GM18861 (cell line): ENCODE measurements at regions not wholly inside any gene's neighbourhood (a gene's known extent, or its start where the extent isn't known, plus 50 kb on each side); places are given as distances from the start of the nearest gene placed in this dataset.
"Not testable (repeated sequence)": the region's sequence is repeated elsewhere in the genome, so short reads cannot be mapped to it uniquely, and the experiment has no call there.

Experiments used
- ATAC-seq: cut with Tn5 transposase; IDR thresholded peaks from one replicate; pipeline ENCODE4 v1.9.1; 2021; ENCODE audit not compliant: unreplicated experiment

DNA sequence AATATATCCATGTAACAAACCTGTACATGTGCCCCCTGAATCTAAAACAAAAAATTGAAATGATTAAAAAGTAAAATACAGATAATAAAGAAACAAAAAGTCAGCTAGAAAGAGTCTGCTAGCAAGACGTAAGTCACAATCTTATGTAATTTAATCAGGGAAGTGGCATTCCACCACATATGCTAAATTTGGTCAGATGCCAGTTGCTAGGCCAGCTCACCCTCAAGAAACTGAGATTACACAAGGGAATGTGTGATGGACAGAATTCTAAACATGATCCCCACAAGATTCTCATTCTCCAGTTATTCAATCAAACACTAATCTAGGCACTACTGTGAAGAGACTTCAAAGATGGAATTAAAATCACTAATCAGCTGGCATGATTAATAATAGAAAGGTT lies 689.3 kb downstream of the CENPC start:
- no peak for ATAC-seq

DNA sequence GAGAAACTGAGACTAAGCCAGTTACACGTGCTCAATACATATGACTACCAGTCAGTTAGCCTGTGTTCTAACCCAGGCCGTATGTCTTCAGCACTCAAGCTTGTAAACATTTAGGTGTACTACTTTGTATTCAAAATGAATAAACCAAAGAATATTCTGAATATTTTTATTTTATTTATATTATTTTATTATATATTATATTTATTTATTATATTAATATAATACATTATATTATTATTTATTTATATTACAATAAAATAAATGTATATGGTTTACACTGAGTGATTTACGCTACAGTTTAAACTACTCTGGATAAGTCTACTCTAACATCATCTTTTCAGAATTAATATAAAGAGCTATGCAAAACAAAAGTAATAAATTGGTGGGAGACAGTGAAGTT lies 691.5 kb downstream of the CENPC start:
- ATAC-seq, result no peak

DNA sequence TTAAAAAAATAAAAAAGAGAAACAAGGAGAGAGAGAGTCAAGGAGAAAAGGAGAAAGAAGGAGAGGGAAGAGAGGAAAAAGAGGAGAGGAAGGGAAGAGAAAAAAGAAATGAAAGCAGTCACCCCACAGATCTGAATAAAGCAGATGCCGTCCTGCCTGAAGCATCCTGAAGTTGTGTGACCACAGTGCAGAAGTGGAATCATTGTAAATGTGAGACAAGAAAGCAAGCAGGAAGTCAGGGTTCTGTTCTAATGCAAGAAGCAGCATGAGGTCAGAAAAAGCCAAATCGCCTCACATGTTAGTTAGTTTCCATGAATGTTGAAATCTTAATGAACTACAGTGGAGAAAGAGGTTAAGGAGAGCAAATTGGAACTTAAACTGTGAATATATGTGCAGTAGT lies 692.5 kb downstream of the CENPC start:
- ATAC-seq, result no peak

DNA sequence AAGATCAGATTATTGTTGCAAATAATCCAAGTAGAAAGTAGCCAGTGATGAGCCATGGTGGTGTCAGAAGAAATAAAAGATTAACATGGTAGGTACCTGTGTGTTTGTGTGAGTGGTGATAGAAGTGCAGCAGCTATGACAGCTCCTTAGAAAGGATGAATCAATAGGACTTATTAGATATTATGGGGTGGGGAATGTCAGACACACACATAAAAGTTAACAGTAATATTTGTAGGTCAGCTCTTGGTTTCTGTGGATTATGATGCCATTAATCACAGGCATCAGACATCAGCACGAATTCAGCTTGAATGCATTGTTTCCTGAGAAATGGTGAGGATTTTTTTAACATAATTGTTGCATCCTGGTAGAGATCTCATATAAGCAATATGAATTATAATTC lies 695.7 kb downstream of the CENPC start:
- ATAC-seq, result no peak

DNA sequence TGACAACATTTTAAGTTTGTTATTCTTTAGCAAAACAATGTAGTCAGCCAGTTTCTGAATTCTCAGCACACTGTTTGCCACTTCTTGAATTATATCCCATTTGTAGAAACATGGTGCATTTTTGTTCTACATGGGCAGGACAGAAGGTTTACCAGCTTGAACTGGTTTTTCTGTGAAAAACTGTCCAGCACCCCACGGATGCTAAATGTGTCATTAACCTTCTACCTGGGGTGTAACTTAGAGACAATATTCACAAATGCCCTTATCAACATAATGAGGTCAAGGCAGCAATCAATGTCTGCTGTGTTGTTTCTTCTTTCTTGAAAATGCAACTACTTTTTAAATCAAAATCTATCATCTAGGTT lies 702.6 kb downstream of the CENPC start:
- ATAC-seq, result no peak

DNA sequence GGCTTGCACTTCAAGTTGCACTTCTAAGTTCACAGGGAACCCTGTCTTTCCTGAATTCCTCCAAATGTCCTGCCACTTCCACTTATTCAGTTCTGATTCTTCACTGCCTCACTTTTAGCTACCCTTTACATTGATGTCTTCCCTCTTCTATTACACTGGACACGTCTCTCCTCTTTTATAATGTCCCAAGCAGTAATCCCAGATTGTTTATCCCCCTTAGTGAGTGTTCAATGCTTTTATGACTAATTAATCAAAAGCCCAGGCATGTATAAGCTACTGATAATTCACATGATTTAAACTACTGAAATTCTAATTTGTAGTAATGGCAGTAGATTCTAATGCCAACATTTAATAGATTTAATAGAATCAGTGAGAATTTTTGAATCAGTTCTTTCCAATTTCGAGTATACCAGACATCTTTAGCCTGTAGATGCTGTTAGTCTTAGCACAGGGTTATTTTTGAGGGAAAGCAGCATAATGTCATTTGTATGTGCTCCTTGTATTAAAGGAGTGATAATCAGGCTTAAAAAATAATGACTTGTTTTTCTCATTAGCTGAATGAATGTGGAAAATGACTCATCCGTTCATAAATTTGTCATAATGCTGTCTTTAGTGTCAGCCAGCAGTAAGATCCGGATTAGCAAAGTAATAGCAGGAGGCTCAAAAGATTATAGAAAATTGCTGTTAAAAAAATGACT lies 703.1 kb downstream of the CENPC start:
- no peak for ATAC-seq

DNA sequence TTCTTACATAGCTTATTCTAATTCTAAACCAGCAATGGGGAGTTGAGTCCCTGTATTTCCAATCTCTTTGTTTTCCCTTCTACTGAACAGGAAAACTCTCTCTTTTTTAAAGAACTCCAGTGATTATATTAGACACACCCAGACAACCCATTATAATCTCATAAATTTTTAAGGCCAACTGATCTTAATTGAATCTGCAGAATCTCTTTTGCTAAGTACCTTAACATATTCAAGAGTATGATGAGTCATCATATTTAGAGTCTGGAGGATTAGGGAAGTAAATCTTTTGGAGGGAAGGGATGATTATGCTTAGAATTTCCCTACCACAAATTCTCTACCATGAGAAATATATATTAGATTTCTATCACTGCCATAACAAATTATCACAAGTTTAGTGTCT lies 705.1 kb downstream of the CENPC start:
- no peak for ATAC-seq

DNA sequence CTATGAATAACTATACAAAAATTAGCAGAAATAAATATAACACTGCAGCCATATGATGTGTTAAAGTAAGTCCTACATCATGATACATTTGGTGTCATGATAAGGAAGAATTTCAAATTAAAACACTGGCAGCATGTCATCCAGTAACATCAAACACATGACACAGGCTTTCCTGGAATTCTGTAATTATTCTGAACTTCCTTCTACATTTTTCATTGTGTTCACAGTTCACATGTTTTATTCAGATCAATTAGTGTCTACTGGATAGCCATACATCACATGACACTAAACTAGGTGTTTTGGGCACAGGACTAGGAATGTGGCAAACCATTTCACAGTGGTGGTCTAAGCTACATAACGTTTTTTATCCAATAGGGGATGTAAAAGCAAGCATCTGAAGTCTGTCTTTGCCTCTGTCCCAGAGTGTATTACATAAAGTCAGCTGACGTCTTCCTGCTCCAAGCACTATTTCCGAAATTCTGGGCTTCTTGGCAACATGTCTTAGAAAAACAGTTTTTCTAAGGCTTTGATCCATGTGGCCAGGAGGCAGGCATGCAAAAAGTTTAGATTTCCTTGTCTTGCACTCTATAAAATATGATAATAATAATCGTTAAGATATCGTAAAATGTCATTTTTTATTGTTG lies 707.9 kb downstream of the CENPC start:
- no peak for ATAC-seq

DNA sequence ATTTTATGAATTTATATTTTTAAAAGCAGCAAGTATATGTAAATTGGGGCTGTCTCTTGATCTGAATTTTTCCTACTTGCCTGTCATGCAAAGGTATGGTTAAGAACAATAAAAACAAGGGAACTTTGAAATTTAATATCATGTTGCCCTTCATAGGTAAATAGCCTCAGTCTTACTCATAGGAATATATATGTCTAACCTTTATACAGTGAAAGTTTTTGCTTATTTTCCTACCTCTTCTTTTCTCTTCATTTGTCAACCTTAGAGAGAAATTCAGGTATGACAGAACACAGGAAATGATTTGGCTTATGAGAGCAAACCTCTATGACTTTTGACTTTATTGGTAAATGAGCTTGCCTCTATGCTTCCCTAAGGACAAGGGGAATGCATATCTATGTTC lies 716.0 kb downstream of the CENPC start:
- ATAC-seq, result no peak

DNA sequence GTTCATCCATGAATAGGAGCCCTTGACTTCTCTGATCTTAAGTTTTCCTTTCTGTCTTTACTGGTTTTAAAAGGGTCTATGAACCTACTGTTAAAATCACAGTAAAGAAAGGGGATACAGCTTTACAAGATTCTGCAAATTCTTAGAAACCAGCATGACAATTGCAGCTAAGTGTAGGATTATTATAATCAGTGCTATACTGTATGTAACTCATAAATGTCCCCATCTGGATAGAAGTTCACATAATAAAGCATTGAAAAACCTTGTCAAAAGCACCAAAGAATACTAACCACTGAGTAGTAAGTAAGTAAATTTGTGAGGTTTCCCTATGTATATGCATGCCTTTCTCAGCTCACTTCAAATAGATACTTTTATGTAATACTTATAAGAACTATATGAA lies 724.6 kb downstream of the CENPC start:
- ATAC-seq, result no peak

DNA sequence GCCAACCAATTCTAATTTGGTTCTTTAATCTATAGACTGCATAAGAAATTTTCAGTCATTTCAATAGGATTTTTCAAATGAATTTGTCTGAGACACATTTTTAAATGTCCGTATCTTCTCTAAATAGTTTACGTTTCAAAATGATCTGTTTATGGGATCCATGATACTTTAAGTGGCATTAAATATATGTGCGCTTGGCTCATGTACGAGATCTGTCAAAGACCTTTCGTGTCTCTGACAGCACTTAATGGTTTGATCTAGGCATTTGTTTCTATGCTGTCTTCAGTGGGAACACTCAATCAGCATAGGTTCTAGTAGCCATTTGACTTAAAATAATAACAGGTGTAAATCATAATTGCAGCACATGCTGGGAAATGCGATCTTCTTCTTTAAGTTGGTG lies 731.0 kb downstream of the CENPC start:
- ATAC-seq, result no peak

DNA sequence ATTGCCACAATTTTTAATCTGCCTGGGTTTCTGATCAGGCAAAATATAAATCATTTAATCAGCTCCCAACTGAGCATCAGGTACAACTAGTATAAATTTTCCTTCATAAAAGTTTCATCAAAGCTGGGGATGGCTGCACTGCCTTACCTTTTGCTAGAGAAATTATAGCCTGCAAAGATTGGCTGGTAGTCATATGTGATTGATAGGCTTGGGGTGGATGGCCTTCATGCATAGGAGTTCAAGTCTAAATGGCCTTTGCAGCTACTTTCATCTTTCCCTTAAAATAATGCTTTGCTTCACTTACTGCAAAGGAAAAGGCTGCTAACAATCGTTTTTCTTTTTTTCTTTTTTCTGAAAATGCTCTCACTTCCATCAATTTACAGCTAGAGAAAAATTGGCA lies 739.7 kb downstream of the CENPC start:
- ATAC-seq, result no peak

DNA sequence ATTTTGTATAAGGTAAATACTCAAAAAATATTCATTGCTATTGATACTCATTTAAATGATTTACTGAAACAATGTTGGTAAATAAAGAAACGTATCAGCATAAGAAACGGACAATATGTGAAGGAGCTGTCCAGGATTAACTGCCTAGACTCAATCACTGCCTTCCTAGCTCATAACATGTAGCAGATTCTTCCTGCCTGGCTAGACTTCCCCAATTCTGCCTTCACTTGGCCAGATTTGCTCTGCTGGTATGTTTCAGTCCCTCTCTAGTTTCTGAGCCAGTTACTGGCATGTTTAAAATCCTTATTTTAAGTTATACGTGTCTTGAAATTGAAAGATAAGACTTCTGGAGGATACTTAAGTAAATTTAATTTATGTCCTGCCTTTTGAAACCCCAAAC lies 740.3 kb downstream of the CENPC start:
- no peak for ATAC-seq

DNA sequence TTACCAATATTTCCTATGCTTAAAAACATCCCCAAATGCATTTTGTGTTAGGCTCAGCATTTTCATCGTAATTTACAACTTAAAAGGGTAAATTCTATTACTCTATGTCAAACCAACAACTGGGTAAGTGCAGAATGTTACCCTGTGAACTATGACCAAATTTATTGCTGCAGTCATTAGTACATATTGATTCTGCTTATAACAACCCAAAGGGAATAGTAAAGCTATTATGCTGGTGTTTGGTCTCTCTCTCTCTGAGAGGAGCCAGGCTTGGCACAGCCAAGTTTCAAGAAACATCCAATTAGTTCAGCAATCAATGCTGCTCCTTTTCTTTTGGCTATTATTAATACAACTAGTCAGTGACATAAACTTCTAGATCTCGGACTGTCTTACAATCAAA lies 747.7 kb downstream of the CENPC start:
- ATAC-seq, result no peak

DNA sequence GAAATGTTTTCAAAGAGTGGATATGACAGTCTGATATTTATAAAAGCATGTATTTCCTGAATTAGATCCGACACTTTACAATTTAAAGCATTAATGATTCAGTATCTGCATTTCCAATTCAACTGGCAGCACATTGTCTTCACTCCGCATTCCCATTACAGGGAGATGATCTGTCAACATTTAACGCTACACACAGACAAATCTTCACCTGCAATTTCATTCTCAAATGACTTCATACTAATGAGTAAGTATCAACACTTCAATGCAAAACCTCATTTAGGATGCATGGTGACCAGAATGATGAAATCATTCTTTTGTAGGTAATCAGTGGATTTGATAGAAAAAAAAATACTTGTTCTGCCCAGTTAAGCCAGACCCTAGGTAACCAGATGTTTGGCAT lies 749.6 kb downstream of the CENPC start:
- ATAC-seq, result no peak

DNA sequence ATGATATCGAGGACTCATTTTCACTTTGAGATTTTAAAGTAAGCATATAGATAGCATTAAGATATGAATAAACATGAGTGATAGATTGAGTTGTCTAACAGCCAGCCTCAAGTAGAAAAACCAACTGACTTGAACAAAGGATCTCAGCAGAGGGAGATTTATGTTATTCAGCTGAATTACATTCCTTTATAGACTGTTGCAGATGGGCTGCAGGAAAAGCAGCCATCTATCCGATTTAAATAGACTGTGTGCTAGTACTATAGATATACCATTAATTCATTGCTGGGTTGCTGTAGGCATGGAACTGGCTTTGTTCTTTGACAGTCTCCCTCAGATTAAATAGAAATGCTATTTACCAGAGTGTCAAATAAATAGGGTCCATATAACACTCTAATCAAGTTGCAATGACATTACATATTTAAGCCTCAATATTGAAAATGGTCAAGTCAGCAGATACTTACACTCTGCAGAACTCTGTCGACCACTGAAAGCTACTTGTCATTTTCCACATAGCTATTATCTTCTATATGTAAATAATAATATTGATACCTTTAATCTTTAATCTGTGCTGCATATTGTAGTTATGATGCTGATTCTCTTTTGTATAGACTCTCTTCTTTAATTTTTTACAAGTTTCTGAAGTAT lies 750.8 kb downstream of the CENPC start:
- ATAC-seq, result no peak

DNA sequence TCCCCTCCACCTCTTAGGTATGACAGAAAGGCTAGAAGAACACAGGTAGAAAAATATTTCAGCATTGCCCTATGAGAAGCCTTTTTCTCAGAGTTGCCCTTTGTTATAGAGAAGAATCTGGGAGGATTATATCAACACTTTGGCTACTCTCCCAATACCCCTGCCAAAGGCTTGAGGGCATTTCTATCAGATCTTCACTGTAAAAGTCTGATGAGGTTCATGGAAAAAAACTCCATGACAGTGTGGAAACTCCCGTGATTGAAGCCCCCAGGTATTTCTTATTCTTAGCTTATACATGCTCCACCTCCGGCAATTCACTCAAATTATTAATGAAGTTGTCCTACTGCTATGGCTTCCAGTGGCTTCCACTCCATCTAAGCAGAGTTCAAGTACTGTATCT lies 753.6 kb downstream of the CENPC start:
- ATAC-seq, result no peak

DNA sequence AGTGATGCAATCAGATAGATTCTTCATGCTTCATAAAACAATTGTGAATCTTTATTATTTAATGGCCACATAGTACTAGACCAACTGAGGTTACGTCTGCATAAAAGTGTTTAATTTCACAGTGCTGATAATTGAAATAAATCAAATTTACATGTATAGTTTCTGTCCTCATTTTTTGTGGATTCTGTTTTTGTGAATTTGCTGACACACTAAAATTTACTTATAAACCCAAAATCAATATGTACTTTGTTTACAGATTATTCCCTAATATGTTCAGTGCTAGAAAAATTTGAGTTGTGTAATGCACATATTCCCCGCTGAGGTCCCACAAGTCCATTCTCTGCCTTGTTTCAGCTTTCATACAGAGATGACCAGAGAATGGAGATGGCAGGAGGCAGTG lies 759.8 kb downstream of the CENPC start:
- ATAC-seq, result no peak

DNA sequence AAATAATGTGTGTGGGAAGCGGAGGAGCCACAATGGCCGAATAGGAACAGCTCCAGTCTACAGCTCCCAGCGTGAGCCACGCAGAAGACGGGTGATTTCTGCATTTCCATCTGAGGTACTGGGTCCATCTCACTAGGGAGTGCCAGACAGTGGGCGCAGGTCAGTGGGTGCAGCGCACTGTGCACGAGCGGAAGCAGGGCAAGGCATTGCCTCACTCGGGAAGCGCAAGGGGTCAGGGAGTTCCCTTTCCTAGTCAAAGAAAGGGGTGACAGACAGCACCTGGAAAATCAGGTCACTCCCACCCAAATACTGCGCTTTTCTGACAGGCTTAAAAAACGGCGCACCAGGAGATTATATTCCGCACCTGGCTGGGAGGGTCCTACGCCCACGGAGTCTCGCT lies 762.6 kb downstream of the CENPC start:
- not testable (repeated sequence) for ATAC-seq

DNA sequence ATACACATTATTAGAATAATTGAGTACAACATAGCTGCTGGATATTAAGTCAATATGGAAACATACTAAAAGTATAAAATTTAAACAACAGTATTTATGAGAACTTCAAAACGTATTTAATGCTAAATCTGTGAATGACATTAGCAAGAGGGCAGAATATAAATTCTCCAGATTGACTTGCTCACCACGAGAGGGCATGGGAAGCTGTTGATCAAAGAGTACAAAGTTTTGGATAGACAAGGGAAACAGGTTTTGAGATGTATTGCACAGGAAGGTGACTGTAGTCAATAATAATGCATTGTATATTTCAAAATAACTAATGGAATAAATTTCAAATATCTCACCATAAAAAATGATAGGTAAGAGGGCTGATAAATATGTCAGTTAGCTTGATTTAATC lies 768.2 kb downstream of the CENPC start:
- no peak for ATAC-seq

DNA sequence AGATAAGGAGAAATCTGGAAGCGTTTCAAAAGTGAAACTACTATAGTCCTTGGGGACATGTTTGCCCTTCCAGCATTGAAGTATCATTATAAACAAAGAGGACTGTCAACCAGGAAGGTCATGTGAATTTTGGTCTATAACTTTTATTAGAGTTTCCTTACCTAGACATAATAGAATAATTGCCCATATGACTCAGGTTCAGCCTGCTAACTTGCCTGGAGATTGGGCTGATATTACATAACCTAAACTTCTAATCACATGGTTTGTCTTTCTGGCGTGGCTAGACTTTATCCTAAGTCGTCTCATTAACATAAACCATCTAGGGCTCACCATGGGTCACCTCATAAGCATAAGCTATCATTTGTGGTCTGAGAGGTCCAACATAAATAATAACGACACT lies 775.9 kb downstream of the CENPC start:
- no peak for ATAC-seq

DNA sequence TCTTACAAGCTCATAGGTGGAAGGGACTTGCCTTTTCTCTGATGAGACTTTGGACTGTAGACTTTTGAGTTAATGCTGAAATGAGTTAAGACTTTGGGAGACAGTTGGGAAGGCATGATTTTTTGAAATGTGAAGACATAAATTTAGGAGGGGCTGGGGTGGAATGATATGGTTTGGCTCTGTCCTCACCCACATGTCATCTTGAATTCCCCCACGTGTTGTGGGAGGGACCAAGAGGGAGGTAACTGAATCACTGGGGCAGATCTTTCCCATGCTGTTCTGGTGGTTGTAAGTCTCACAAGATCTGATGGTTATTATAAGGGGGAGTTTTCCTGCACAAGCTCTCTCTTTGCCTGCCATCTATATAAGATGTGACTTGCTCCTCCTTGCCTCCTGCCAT lies 777.9 kb downstream of the CENPC start:
- no peak for ATAC-seq

DNA sequence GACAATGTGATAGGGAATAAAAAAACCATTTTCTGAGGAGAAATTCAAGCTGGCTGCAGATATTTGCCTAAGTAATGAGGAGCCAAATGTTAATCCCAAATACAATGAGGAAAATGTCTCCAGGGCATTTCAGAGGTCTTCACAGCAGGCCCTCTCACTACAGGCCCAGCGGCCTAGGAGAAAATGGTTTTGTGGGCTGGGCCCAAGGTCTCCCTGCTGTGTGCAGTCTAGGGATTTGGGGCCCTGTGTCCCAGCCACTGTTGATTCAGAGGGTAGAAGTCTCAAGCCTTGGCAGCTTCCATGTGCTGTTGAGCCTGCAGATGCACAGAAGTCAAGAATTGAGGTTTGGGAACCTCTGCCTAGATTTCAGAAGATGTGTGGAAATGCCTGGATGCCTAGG lies 778.7 kb downstream of the CENPC start:
- ATAC-seq, result no peak
